Nephron (organoid): ENCODE measurements at regions not wholly inside any gene's neighbourhood (a gene's known extent, or its start where the extent isn't known, plus 50 kb on each side); places are given as distances from the start of the nearest gene placed in this dataset.

Experiments used
- H3K27ac Mint-ChIP-seq, 3 experiments: 2 replicates each; pipeline ENCODE4 v1.8.0; 2020; ENCODE audit warnings: mixed read lengths in 3 of 3, mild to moderate bottlenecking in 2 of 3, moderate library complexity in 1 of 3
- H3K27me3 Mint-ChIP-seq: 2 replicates; pipeline ENCODE4 v1.8.0; 2021; ENCODE audit warnings: low read depth, mild to moderate bottlenecking, moderate library complexity, mixed read lengths
- H3K36me3 Mint-ChIP-seq: 2 replicates; pipeline ENCODE4 v1.8.0; 2020; ENCODE audit warnings: low read depth, mixed read lengths
- H3K4me1 Mint-ChIP-seq: 2 replicates; pipeline ENCODE4 v1.8.0; 2020; ENCODE audit warnings: mixed read lengths
- H3K4me3 Mint-ChIP-seq, 3 experiments: 2 replicates each; pipeline ENCODE4 v1.8.0; 2020; ENCODE audit warnings: mild to moderate bottlenecking in 3 of 3, mixed read lengths in 3 of 3, moderate library complexity in 2 of 3
- H3K9me3 Mint-ChIP-seq: 2 replicates; pipeline ENCODE4 v1.8.0; 2020; ENCODE audit warnings: mixed read lengths
- TF ChIP-seq, protein P1 (sequence below), 3 experiments: fragments of 200-600 bp; sonication (generic); IDR thresholded peaks; one replicate each; pipeline ENCODE4 v1.5.0; 2021; ENCODE audit warnings: antibody characterized with exemption in 3 of 3; ENCODE audit not compliant: unreplicated experiment in 3 of 3

GRCh38 chr5:68795190-68795589 lies 298.6 kb upstream of the SLC30A5 start:
- TF ChIP-seq, protein P1, sequence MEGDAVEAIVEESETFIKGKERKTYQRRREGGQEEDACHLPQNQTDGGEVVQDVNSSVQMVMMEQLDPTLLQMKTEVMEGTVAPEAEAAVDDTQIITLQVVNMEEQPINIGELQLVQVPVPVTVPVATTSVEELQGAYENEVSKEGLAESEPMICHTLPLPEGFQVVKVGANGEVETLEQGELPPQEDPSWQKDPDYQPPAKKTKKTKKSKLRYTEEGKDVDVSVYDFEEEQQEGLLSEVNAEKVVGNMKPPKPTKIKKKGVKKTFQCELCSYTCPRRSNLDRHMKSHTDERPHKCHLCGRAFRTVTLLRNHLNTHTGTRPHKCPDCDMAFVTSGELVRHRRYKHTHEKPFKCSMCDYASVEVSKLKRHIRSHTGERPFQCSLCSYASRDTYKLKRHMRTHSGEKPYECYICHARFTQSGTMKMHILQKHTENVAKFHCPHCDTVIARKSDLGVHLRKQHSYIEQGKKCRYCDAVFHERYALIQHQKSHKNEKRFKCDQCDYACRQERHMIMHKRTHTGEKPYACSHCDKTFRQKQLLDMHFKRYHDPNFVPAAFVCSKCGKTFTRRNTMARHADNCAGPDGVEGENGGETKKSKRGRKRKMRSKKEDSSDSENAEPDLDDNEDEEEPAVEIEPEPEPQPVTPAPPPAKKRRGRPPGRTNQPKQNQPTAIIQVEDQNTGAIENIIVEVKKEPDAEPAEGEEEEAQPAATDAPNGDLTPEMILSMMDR (IDR thresholded peaks at IDR 0.05; ENCODE audit: unreplicated experiment in 3 of 3), result no peak
- H3K27me3 Mint-ChIP-seq, result peaks cover 7% of the 10 kb centered on the region

GRCh38 chr5:68798877-68799843 lies 294.7 kb upstream of the SLC30A5 start:
- H3K27me3 Mint-ChIP-seq, result peaks cover 7% of the 10 kb centered on the region
- TF ChIP-seq, protein P1 (IDR thresholded peaks at IDR 0.05; ENCODE audit: unreplicated experiment in 3 of 3), result no peak
- H3K9me3 Mint-ChIP-seq, result peaks cover 5% of the 10 kb centered on the region
- peaks cover 8% of the 10 kb centered on the region for H3K4me1 Mint-ChIP-seq
- H3K4me3 Mint-ChIP-seq, result no peak overlapping the region
- H3K27ac Mint-ChIP-seq, result no peak overlapping the region
- no peaks in the 10 kb centered on the region for H3K36me3 Mint-ChIP-seq

More at GRCh38 chr5:68795190-68795589, 298.6 kb upstream of the SLC30A5 start:
- peaks cover 14% of the 10 kb centered on the region for H3K4me1 Mint-ChIP-seq
- no peaks in the 10 kb centered on the region for H3K9me3 Mint-ChIP-seq
- no peak overlapping the region for H3K4me3 Mint-ChIP-seq
- H3K27ac Mint-ChIP-seq, result no peak overlapping the region
- H3K36me3 Mint-ChIP-seq, result no peaks in the 10 kb centered on the region

DNA sequence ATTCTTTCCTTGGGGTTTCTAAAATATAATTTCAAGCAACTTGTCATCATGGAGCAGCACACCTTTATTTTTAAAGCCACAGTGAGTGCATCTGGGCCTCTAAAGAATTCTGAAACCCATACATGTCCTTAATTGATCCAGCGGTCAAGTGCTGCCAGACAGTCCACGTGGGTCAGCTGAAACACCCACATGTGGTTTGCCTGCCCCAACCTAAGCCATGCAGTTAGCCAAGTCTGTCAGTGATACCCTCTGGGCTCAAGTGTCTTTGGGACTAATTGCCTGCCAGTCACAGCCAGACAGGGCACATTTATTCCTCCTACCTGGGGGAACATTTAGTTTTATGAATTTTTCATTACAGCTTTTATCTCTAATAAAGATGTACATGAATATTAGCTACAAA lies 291.4 kb upstream of the SLC30A5 start:
- Mint-ChIP-seq H3K4me3 (no peak overlapping the region), H3K27me3 (no peaks in the 10 kb centered on the region), H3K4me1 (no peaks in the 10 kb centered on the region), H3K9me3 (peaks cover 26% of the 10 kb centered on the region), H3K27ac (no peak overlapping the region), H3K36me3 (no peaks in the 10 kb centered on the region)
- TF ChIP-seq, protein P1 (IDR thresholded peaks at IDR 0.05; ENCODE audit: unreplicated experiment in 3 of 3), result no peak

DNA sequence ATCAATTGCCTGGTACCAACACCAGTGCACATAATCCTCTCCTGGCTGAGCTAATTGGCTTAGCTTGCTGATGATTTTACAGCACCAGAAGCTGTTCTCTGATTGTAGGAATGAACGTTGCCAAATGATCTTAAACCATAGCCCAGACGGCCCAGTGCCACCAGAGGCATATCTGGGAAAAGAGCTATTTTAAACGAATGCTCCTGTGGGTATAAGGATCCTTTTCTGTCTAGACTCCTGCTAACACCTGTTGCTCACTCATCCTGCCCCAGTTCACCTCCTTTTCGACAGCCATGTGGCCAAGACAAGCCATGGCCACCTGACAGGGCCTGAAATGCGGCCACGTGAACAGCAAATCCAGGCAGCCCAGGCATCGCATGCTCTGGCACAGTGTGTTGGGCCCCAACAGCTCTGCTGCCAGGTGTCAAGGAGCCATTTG lies 289.9 kb upstream of the SLC30A5 start:
- H3K36me3 Mint-ChIP-seq, result no peaks in the 10 kb centered on the region
- TF ChIP-seq, protein P1 (IDR thresholded peaks at IDR 0.05; ENCODE audit: unreplicated experiment in 3 of 3), result no peak
- H3K9me3 Mint-ChIP-seq, result peaks cover 28% of the 10 kb centered on the region
- no peaks in the 10 kb centered on the region for H3K27me3 Mint-ChIP-seq
- H3K27ac Mint-ChIP-seq, result no peak overlapping the region
- no peak overlapping the region for H3K4me3 Mint-ChIP-seq
- H3K4me1 Mint-ChIP-seq, result no peaks in the 10 kb centered on the region

DNA sequence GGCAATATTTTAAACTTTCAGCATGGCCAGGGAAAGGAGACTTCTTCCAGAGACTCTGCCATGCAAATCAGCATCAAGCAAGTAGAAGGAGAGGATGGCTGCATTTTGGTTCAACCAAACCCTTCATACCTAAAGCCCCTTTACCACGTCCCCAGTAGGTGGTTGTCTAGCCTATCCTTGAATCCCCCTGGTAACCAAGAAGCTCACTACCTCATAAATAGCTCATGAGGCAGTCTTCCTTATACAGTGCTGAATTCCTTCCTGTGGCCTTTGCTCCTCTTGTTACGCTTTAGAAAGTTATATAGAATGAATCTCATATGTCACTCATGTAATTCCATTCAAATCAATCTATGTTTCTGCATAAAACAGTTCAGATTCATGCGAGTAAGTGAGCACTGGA lies 289.5 kb upstream of the SLC30A5 start:
- no peaks in the 10 kb centered on the region for H3K36me3 Mint-ChIP-seq

More for the DNA sequence above, 289.5 kb upstream of the SLC30A5 start:
- no peaks in the 10 kb centered on the region for H3K27me3 Mint-ChIP-seq
- H3K4me1 Mint-ChIP-seq, result no peaks in the 10 kb centered on the region
- H3K9me3 Mint-ChIP-seq, result peaks cover 28% of the 10 kb centered on the region
- TF ChIP-seq, protein P1 (IDR thresholded peaks at IDR 0.05; ENCODE audit: unreplicated experiment in 3 of 3), result no peak
- H3K27ac Mint-ChIP-seq, result no peak overlapping the region
- H3K4me3 Mint-ChIP-seq, result no peak overlapping the region
